HEK293T (cell line): ENCODE measurements at regions not wholly inside any gene's neighbourhood (a gene's known extent, or its start where the extent isn't known, plus 50 kb on each side); places are given as distances from the start of the nearest gene placed in this dataset.
"Not testable (repeated sequence)": the region's sequence is repeated elsewhere in the genome, so short reads cannot be mapped to it uniquely, and the experiment has no call there.

Source experiments
- CTBP1 ChIP-seq: fragments of 450-650 bp; IDR thresholded peaks from 2 replicates; pipeline ENCODE4 v1.6.1; 2016; ENCODE audit warnings: borderline replicate concordance
- FOXM1 ChIP-seq: fragments of 450-650 bp; IDR thresholded peaks from 2 replicates; pipeline ENCODE4 v1.6.1; 2017; ENCODE audit warnings: mild to moderate bottlenecking, borderline replicate concordance
- HDGF ChIP-seq: fragments of 450-650 bp; IDR thresholded peaks from 2 replicates; pipeline ENCODE4 v1.6.1; 2017; ENCODE audit warnings: antibody characterized with exemption, borderline replicate concordance
- SP1 ChIP-seq: fragments of 450-650 bp; IDR thresholded peaks from 2 replicates; pipeline ENCODE4 v1.6.1; 2017
- ZNF384 ChIP-seq: fragments of 450-650 bp; IDR thresholded peaks from 2 replicates; pipeline ENCODE4 v1.6.1; 2016

DNA sequence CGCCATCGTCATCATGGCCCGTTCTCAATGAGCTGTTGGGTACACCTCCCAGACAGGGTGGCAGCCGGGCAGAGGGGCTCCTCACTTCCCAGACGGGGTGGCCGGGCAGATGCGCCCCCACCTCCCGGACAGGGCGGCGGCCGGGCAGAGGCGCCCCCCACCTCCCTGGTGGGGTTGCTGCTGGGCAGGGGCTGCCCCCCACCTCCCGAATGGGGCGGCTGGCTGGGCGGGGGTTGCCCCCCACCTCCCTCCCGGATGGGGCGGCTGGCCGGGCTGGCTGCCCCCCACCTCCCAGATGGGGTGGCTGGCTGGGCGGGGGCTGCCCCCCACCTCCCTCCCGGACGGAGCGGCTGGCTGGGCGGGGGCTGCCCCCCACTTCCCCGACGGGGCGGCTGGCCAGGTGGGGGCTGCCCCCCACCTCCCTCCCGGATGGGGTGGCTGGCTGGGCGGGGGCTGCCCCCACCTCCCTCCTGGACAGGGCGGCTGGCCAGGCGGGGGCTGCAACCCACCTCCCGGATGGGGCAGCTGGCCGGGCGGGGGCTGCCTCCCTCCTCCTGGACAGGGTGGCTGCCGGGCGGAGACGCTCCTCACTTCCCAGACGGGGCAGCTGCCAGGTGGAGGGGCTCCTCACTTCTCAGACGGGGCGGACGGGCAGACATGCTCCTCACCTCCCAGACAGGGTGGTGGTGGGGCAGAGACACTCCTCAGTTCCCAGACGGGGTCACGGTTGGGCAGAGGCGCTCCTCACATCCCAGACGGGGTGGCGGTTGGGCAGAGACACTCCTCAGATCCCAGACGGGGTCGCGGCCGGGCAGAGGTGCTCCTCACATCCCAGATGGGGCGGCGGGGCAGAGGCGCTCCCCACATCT lies 208.8 kb downstream of the BMP15 start:
- TF ChIP-seq SP1, ZNF384, FOXM1, CTBP1, HDGF: not testable (repeated sequence)
